NCI-H510A treated with DMSO at 0.1 percent for 48 hours (cell line): ENCODE measurements at regions not wholly inside any gene's neighbourhood (a gene's known extent, or its start where the extent isn't known, plus 50 kb on each side); places are given as distances from the start of the nearest gene placed in this dataset.
"Not testable (repeated sequence)": the region's sequence is repeated elsewhere in the genome, so short reads cannot be mapped to it uniquely, and the experiment has no call there.

ENCODE experiments used
- DNase-seq: peaks from one replicate; lab custom pipeline; 2025; lab: John Stamatoyannopoulos, UW

DNA sequence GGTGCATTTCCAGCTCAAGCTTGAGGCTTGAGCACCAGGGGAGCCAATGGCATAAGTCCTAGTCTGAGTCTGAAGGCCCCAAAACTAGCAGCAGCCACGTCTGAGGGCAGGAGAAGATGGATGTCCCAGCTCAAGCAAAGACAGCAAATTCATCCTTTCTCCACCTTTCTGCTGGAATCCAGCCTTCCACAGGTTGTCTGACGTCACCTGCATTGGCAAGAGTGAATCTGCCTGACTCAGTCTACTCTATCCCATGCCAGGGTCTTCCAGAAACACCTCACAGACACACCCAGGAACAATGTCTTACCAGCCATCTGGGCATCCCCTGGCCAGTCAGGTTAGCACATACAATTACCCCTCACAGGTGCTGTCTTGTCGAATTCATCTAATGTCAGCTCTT, 76.2 kb upstream of the SOX11 start:
- DNase-seq: no peak

GRCh38 chr2:5617358-5617757, 74.8 kb upstream of the SOX11 start:
- no peak for DNase-seq

- DNase-seq: no peak
Observed at GRCh38 chr2:5617796-5618195, 74.4 kb upstream of the SOX11 start.

- DNase-seq: no peak
Observed at GRCh38 chr2:5618271-5618670, 73.9 kb upstream of the SOX11 start.

- not testable (repeated sequence) for DNase-seq
Observed at GRCh38 chr2:5625556-5626065, 66.6 kb upstream of the SOX11 start.

DNA sequence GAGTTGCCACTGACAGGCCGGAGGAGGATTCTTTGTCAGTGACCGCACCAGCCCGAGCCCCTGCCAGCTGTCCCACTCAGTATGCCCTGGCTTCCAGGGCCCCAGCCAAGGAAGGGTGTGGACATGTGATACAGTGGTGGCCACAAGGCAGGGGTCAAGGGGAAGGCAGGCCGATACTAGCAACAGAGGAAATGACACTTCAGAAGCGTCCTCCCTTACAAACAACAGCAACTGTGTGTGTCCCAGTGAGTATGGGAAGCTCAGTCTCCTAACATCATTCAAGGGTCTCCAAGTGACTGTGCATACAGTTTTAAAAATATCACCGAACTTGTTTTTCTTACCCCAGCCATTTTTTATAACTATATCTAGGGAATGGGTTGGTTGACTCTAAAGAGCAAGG, 63.7 kb upstream of the SOX11 start:
- DNase-seq: not testable (repeated sequence)

- DNase-seq: not testable (repeated sequence)
Observed at GRCh38 chr2:5629510-5629909, 62.7 kb upstream of the SOX11 start.

- not testable (repeated sequence) for DNase-seq
Observed at GRCh38 chr2:5637051-5637450, 55.1 kb upstream of the SOX11 start.
